GM19328 (cell line): ENCODE measurements at regions not wholly inside any gene's neighbourhood (a gene's known extent, or its start where the extent isn't known, plus 50 kb on each side); places are given as distances from the start of the nearest gene placed in this dataset.
"Not testable (repeated sequence)": the region's sequence is repeated elsewhere in the genome, so short reads cannot be mapped to it uniquely, and the experiment has no call there.

ENCODE experiments used
- ATAC-seq: cut with Tn5 transposase; IDR thresholded peaks from one replicate; pipeline ENCODE4 v1.9.1; 2021; ENCODE audit warnings: mild to moderate bottlenecking, moderate library complexity; ENCODE audit not compliant: unreplicated experiment

DNA sequence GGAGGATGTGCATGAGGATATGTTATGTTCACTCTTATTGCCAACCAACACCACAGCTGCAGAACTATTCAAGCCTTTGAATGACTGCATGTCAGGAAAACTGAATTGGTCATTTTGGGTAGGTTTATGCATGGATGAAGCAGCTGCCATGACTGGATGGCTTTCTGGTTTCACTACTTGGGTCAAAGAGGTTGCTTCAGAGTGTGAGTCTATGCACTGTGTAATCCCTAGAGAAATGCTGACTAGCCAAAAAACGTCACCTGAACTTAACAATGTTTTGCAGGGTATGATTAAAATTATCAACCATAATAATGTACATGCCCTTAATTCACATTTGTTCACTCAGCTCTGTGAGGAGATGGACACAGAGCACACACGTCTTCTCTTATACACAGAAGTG lies 206.7 kb upstream of the RBBP8 start:
- no peak for ATAC-seq

- ATAC-seq, result no peak
These were observed 205.1 kb upstream of the RBBP8 start for GRCh38 chr18:22728016-22728415.

DNA sequence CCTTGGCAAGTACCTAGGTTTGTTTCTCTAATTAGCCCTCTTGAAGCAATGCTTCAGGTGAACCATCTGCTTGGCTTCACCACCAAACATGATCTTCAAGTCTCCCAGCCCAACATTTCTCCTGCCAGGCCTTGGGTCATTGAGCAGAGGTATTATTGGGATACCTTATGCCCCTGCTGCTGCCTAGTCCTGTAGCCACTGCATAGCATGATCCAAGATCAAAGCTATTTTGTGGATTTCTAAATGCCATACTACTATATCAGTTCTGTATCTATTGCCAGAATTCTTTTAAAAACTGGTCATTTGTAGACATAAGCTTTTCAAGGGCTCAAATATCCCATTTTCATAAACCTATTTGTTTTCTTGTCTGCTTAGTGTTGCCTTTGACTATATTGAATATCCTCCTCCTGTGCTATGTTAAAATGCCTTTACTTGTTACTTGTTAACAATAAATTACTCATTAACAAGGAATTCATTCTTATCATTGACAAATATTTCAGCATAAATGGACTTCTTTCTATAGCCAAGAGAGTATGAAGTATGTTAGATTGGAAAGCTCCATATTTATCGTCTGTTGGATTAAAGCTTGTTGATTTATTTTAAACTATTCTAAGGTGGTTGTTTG lies 204.5 kb upstream of the RBBP8 start:
- ATAC-seq, result no peak

GRCh38 chr18:22731398-22731797 lies 201.7 kb upstream of the RBBP8 start:
- no peak for ATAC-seq

- ATAC-seq, result no peak
These were observed 198.9 kb upstream of the RBBP8 start for GRCh38 chr18:22734105-22734661.

DNA sequence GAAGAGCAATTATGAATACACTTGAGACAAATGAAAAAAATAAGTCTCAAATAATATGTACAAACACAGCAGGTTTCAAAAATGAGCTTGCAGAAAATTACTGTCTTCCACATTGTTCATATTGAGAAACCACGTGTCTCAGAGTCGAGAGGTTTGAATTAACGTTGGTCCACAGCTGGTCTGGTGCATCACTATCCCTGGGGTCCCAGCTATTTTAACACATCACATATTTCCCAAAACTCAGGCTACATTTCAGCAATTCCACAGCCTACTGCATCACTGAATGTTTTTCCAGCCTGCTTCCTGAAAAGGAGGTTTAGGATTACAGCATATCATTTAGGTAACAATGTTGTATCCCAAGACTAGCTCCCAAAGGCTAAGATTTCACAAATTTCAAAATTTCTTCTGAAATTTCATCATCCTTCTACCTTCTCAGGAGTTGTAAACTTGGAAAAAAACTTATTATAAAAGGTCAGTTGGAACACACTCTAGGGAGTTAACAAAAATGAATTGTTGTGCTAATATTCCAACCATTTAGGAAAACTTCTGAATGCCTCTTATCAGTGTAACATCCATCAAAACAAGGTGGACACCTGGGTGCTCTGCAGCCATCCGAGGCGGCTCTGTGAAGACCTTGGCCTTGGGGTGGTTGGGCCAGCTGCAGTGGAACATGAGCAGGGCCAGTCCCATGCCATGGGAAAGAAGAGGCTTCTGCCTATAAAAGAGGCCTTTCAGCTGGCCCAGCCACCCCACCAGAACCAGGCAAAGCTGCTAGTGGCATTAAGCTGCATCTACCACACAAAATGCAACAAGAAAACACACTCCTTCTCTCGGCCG lies 198.1 kb upstream of the RBBP8 start:
- ATAC-seq, result no peak

DNA sequence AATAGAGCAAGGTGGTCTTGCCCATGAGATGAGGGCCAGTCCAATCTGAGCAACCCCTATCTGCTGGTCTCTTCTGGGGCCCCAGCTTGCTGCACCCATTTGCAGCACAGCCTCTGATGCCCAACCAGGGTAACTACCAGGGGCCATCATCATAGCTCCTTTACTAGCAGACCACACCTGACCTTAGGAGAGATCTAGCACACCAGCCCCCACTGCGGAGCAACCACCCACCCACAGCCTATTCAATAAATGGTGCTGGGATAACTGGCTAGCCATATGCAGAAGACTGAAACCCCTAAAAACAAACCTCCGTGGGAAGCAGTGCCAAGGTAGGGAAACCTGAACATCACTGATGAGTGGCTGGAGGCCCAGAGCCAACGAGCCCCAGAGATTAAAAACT lies 196.1 kb upstream of the RBBP8 start:
- ATAC-seq, result no peak

GRCh38 chr18:22739061-22739642 lies 194.0 kb upstream of the RBBP8 start:
- ATAC-seq, result no peak

DNA sequence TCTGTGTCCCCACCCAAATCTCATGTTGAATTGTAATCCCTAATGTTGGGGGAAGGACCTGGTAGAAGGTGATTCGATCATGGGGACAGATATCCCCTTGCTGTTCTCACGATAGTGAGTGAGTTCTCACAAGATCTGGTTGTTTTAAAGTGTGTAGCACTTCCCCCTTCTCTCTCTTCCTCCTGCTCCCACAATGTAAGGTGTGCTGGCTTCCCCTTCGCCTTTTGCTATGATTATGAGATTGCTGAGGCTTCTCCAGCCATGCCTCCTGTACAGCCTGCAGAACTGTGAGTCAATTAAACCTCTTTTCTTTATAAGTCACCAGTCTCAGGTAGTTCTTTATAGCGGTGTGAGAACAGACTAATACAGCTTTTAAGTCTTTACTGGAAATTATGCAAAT lies 193.3 kb upstream of the RBBP8 start:
- no peak for ATAC-seq

DNA sequence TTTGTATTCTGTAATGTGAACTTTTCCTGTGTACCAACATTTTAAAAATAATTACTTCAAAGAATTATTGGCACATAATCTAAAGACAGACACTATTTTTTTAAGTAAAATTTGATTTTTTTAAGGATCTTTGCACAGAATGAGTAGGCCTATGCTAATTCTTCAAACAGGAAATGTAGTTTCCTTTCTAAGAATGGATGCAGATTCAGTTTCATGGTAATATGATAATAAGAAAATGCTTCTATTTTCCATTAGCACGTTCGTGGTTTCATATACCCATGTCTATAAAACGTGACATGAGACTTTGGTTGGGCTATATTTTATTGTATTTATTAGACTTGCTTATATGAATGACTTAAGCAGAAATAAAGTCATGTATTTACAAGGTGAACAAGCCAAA lies 191.8 kb upstream of the RBBP8 start:
- ATAC-seq, result no peak

DNA sequence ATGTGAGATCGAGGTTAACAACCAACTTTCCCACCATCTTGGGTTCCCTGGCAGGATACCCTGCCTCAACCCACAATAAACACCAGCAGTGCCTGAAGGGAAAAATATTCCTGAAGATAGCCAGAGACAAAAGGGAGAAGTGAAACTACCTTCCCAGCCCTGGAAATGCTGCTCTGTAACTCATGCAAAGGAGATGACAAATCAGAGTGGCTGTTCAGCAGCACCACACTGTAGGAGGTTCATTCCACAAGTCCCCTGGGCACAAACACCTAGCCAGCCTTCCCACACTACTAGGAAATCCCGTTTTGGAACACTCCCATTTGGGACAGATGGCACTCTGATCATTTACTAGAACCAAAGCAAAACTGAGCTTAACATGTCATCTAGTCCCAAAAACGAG lies 190.7 kb upstream of the RBBP8 start:
- ATAC-seq, result no peak

GRCh38 chr18:22745966-22746365 lies 187.2 kb upstream of the RBBP8 start:
- no peak for ATAC-seq

GRCh38 chr18:22752014-22752413 lies 181.1 kb upstream of the RBBP8 start:
- no peak for ATAC-seq

DNA sequence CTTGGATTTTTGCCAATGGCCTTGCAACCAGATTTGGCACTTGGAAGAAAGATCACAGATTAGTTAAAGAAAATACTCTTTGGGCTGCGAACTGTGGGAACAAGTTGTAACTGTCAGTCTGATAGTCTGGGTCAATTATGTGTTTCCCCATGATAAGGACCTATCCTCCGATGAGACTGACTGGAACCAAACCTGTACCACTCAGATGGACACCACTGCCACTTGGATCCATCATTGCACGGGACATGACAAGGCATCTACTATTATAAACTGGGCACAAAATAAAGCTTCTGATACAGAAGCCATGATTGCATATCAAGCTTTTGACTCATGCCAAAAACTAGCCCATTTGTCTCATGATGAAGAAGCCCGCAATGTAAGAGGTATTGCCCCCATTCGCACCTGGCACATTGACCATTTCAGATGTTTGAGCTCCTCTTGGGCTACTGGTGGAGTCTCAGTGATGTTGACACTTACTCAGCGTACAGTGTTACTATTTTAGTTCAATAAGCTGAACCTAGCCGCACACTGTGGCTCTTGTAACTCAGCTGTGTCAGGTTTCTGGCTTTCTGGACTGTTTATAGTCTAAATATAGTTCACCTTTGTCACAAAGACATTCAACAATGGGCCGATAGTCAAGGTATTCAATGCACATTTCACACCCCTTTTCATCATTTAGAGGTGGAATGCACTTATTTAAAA lies 179.8 kb upstream of the RBBP8 start:
- ATAC-seq, result no peak

GRCh38 chr18:22764005-22764404 lies 169.1 kb upstream of the RBBP8 start:
- not testable (repeated sequence) for ATAC-seq

DNA sequence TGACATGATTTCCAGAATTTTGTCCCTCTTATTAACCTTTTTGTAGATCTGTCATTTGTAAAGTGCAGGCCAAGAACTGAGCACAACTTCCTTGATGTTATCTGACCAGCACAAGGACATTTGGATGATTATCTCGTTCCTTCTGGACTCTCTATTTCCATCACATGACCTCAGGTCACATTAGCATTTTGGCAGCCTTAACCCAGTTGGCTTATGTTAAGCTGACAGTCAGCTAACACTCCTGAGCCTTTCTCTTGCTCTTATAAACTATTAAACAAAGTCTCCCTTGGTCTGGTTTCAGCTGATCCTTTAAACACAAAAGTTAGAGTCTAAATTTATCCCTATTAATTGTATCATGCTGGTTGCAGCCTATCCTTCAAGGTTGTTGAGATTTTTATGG lies 167.2 kb upstream of the RBBP8 start:
- ATAC-seq, result no peak

GRCh38 chr18:22767653-22768052 lies 165.5 kb upstream of the RBBP8 start:
- no peak for ATAC-seq

- no peak for ATAC-seq
These were observed 159.2 kb upstream of the RBBP8 start for GRCh38 chr18:22773944-22774343.

- no peak for ATAC-seq
These were observed 154.1 kb upstream of the RBBP8 start for GRCh38 chr18:22778996-22779395.

DNA sequence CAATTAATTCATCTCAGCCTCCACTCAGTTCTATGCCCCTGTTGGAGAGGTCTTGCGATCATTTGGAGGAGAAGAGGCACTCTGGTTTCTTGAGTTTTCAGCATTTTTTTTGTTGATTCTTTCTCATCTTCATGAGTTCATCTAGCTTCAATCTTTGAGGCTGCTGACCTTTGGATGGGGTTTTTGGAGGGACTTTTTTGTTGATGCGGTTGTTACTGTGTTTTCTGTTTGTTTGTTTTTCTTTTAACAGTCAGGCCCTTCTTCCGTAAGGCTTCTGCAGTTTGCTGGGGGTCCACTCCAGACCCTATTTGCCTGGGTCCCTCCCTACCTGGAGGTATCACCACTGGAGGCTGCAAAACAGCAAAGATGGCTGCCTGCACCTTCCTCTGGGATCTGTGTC lies 149.9 kb upstream of the RBBP8 start:
- no peak for ATAC-seq

DNA sequence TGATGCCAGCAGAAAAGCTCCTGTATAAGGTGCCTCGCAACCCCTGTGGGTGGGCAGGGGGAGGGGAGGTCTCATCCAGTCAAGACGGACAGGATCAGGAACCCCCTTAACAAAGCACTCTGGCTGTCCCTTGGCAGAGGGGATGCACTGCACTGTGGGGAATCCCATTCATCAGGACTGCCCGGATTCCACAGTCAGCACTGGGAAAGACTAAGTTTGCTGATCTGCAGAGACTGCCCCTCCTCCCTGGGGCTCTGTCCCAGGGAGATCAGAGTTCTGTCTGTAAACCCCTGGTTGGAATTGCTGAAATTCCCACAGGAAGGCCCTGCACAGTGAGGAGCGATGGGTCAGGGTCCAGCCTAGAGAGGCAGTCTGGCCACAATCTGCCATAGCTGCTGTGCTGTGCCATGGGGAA lies 149.5 kb upstream of the RBBP8 start:
- ATAC-seq, result no peak
